ENCODE measurements at regions not wholly inside any gene's neighbourhood (a gene's known extent, or its start where the extent isn't known, plus 50 kb on each side); places are given as distances from the start of the nearest gene placed in this dataset.

DNA sequence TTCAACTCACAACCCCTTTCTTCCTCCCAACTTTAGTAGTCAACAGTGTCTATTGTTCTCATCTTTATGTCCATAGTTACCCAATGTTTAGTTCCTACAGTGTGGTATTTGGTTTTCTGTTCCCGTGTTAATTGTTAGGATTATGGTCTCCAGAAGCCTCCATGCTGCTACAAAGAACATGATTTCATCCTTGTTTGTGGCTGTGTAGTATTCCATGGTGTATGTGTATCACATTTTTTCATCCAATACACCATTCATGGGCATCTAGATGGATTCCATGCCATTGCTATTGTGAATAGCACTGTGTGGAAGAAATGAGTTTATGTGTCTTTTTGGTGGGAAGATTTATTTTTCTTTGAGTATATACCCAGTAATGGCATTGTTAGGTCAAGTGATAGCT is 420.3 kb downstream of the XYLT1 start:
- no peak for DNase-seq (ENCODE audit: low read depth, low spot score)

Measured in iPS DF 19.7 (cell line).